Mesendoderm (in vitro differentiated cells): ENCODE measurements at regions not wholly inside any gene's neighbourhood (a gene's known extent, or its start where the extent isn't known, plus 50 kb on each side); places are given as distances from the start of the nearest gene placed in this dataset.

Experiments used
- DNase-seq: peaks from one replicate; pipeline ENCODE4 v3.0.0; 2013
- H2AK5ac ChIP-seq: 2 replicates; pipeline ENCODE4 v1.6.1; 2013; ENCODE audit warnings: low read length, inconsistent platforms
- H2BK120ac ChIP-seq: 2 replicates; pipeline ENCODE4 v1.6.1; 2013; ENCODE audit warnings: low read depth, mild to moderate bottlenecking, low read length, moderate library complexity, mixed read lengths
- H2BK15ac ChIP-seq: replicated peaks from 2 replicates; pipeline ENCODE4 v1.6.1; 2013; ENCODE audit warnings: low read depth, mild to moderate bottlenecking, moderate library complexity
- H2BK5ac ChIP-seq: 2 replicates; pipeline ENCODE4 v1.6.1; 2013; ENCODE audit warnings: low read length, inconsistent platforms
- H3K18ac ChIP-seq: 2 replicates; pipeline ENCODE4 v1.6.1; 2013; ENCODE audit warnings: mild to moderate bottlenecking, low read length, mixed read lengths
- H3K23ac ChIP-seq: one replicate; pipeline ENCODE4 v1.6.1; 2013; ENCODE audit warnings: low read length
- H3K27ac ChIP-seq: 2 replicates; pipeline ENCODE4 v1.5.1; 2013; ENCODE audit warnings: low read depth, mild to moderate bottlenecking, inconsistent platforms, low read length, moderate library complexity
- H3K27me3 ChIP-seq: 2 replicates; pipeline ENCODE4 v1.6.1; 2013; ENCODE audit warnings: low read length, control low read depth, mild to moderate bottlenecking, inconsistent platforms; ENCODE audit not compliant: insufficient read depth, poor library complexity
- H3K36me3 ChIP-seq: 2 replicates; pipeline ENCODE4 v1.6.1; 2013; ENCODE audit warnings: low read length, inconsistent platforms; ENCODE audit not compliant: control insufficient read depth, insufficient read depth
- H3K4ac ChIP-seq: one replicate; pipeline ENCODE4 v1.6.1; 2013; ENCODE audit warnings: low read depth, mild to moderate bottlenecking, low read length, moderate library complexity
- H3K4me1 ChIP-seq: 2 replicates; pipeline ENCODE4 v1.6.1; 2013; ENCODE audit warnings: low read depth, low read length, inconsistent platforms; ENCODE audit not compliant: control insufficient read depth
- H3K4me2 ChIP-seq: 2 replicates; pipeline ENCODE4 v1.6.1; 2013; ENCODE audit warnings: low read length
- H3K4me3 ChIP-seq: 2 replicates; pipeline ENCODE4 v1.5.1; 2013; ENCODE audit warnings: mild to moderate bottlenecking, low read length
- H3K56ac ChIP-seq: one replicate; pipeline ENCODE4 v1.6.1; 2013; ENCODE audit warnings: low read length
- H3K79me1 ChIP-seq: 2 replicates; pipeline ENCODE4 v1.6.1; 2013; ENCODE audit warnings: low read length, inconsistent platforms
- H3K79me2 ChIP-seq: 2 replicates; pipeline ENCODE4 v1.6.1; 2013; ENCODE audit warnings: mild to moderate bottlenecking, low read length; ENCODE audit not compliant: control insufficient read depth, insufficient read depth
- H3K9ac ChIP-seq: 2 replicates; pipeline ENCODE4 v1.6.1; 2013; ENCODE audit warnings: low read length, inconsistent platforms
- H4K5ac ChIP-seq: one replicate; pipeline ENCODE4 v1.6.1; 2013; ENCODE audit warnings: low read length
- H4K8ac ChIP-seq: one replicate; pipeline ENCODE4 v1.6.1; 2013; ENCODE audit warnings: low read depth, mild to moderate bottlenecking, control low read depth, low read length, moderate library complexity
- WGBS: extraction: QIAGEN DNeasy Blood & Tissue Kit; methylation state at CpG from one replicate; pipeline ENCODE4 v1.1.7; 2013; ENCODE audit warnings: low lambda C conversion rate, missing lambda C conversion rate; ENCODE audit not compliant: insufficient coverage; ENCODE audit errors: extremely low coverage; 5-methylcytosine and 5-hydroxymethylcytosine counted together

- Histone ChIP-seq H4K5ac (no peak overlapping the region), H2BK120ac (no peak overlapping the region), H4K8ac (no peak overlapping the region), H3K4me3 (no peak overlapping the region), H3K23ac (no peak overlapping the region), H3K36me3 (no peaks in the 10 kb centered on the region), H3K79me2 (no peaks in the 10 kb centered on the region), H3K4ac (no peak overlapping the region), H2BK15ac (no peak overlapping the region), H3K9ac (no peak overlapping the region), H3K56ac (no peak overlapping the region), H2AK5ac (no peak overlapping the region), H3K79me1 (no peaks in the 10 kb centered on the region), H3K27me3 (no peaks in the 10 kb centered on the region), H3K27ac (no peak overlapping the region), H3K18ac (no peak overlapping the region), H3K4me2 (no peak overlapping the region), H2BK5ac (no peak overlapping the region), H3K4me1 (no peaks in the 10 kb centered on the region)
- WGBS = no CpG with 5 or more reads among the region's 2 CpGs
- no peak for DNase-seq
These were observed 90.1 kb downstream of the SLITRK6 start for GRCh38 chr13:85709072-85709471.

- Histone ChIP-seq H3K79me2 (no peaks in the 10 kb centered on the region), H3K4me3 (no peak overlapping the region), H3K4me2 (no peak overlapping the region), H2BK15ac (no peak overlapping the region), H4K5ac (no peak overlapping the region), H3K4ac (no peak overlapping the region), H3K9ac (no peak overlapping the region), H3K18ac (no peak overlapping the region), H3K27ac (no peak overlapping the region), H3K4me1 (no peaks in the 10 kb centered on the region), H3K36me3 (no peaks in the 10 kb centered on the region), H2BK120ac (no peak overlapping the region), H3K23ac (no peak overlapping the region), H3K27me3 (no peaks in the 10 kb centered on the region), H2BK5ac (no peak overlapping the region), H2AK5ac (no peak overlapping the region), H4K8ac (no peak overlapping the region), H3K56ac (no peak overlapping the region), H3K79me1 (no peaks in the 10 kb centered on the region)
- WGBS = no CpG with 5 or more reads among the region's 4 CpGs
- DNase-seq = no peak
These were observed 98.3 kb downstream of the SLITRK6 start for GRCh38 chr13:85700906-85701305.

- Histone ChIP-seq H2BK120ac (no peak overlapping the region), H3K4me1 (no peaks in the 10 kb centered on the region), H3K79me2 (no peaks in the 10 kb centered on the region), H3K27ac (no peak overlapping the region), H3K4ac (no peak overlapping the region), H3K56ac (no peak overlapping the region), H3K18ac (no peak overlapping the region), H2AK5ac (no peak overlapping the region), H3K9ac (no peak overlapping the region), H4K5ac (no peak overlapping the region), H3K36me3 (no peaks in the 10 kb centered on the region), H4K8ac (no peak overlapping the region), H3K4me3 (no peak overlapping the region), H3K4me2 (no peak overlapping the region), H2BK15ac (no peak overlapping the region), H3K27me3 (no peaks in the 10 kb centered on the region), H2BK5ac (no peak overlapping the region), H3K79me1 (no peaks in the 10 kb centered on the region), H3K23ac (no peak overlapping the region)
- WGBS = no CpG with 5 or more reads among the region's 4 CpGs
- no peak for DNase-seq
These were observed 101.0 kb downstream of the SLITRK6 start for GRCh38 chr13:85698256-85698655.

GRCh38 chr13:85694992-85695391 is 104.2 kb downstream of the SLITRK6 start:
- no peak overlapping the region for H2BK120ac ChIP-seq
- WGBS = no CpG with 5 or more reads among the region's 4 CpGs
- H2BK5ac ChIP-seq = no peak overlapping the region
- no peaks in the 10 kb centered on the region for H3K36me3 ChIP-seq
- H3K27ac ChIP-seq = no peak overlapping the region
- no peaks in the 10 kb centered on the region for H3K79me1 ChIP-seq
- no peak overlapping the region for H2AK5ac ChIP-seq
- no peak overlapping the region for H3K18ac ChIP-seq
- no peak overlapping the region for H2BK15ac ChIP-seq
- H3K56ac ChIP-seq = no peak overlapping the region
- no peak overlapping the region for H3K4me3 ChIP-seq
- no peaks in the 10 kb centered on the region for H3K4me1 ChIP-seq
- H3K4ac ChIP-seq = no peak overlapping the region
- H3K23ac ChIP-seq = no peak overlapping the region
- no peaks in the 10 kb centered on the region for H3K27me3 ChIP-seq
- H4K5ac ChIP-seq = no peak overlapping the region
- no peak overlapping the region for H3K9ac ChIP-seq
- no peak overlapping the region for H4K8ac ChIP-seq
- DNase-seq = no peak
- no peaks in the 10 kb centered on the region for H3K79me2 ChIP-seq
- H3K4me2 ChIP-seq = no peak overlapping the region

- no peak overlapping the region for H3K27ac ChIP-seq
- H3K4me3 ChIP-seq = no peak overlapping the region
- H4K5ac ChIP-seq = no peak overlapping the region
- H4K8ac ChIP-seq = no peak overlapping the region
- no peaks in the 10 kb centered on the region for H3K79me1 ChIP-seq
- peak; percentile 34 for DNase-seq
- H3K4me2 ChIP-seq = no peak overlapping the region
- no peak overlapping the region for H2BK5ac ChIP-seq
- no peak overlapping the region for H2BK15ac ChIP-seq
- no peak overlapping the region for H2BK120ac ChIP-seq
- no CpG with 5 or more reads among the region's 7 CpGs for WGBS
- H3K56ac ChIP-seq = no peak overlapping the region
- no peak overlapping the region for H3K23ac ChIP-seq
- H3K79me2 ChIP-seq = no peaks in the 10 kb centered on the region
- H3K18ac ChIP-seq = no peak overlapping the region
- no peak overlapping the region for H3K4ac ChIP-seq
- H3K27me3 ChIP-seq = no peaks in the 10 kb centered on the region
- H3K4me1 ChIP-seq = no peaks in the 10 kb centered on the region
- H3K9ac ChIP-seq = no peak overlapping the region
- H2AK5ac ChIP-seq = no peak overlapping the region
- no peaks in the 10 kb centered on the region for H3K36me3 ChIP-seq
These were observed 105.2 kb downstream of the SLITRK6 start for GRCh38 chr13:85693889-85694511.

GRCh38 chr13:85690368-85690767 is 108.9 kb downstream of the SLITRK6 start:
- Histone ChIP-seq H3K36me3 (no peaks in the 10 kb centered on the region), H3K27ac (no peak overlapping the region), H3K27me3 (no peaks in the 10 kb centered on the region), H3K4ac (no peak overlapping the region), H2BK120ac (no peak overlapping the region), H3K56ac (no peak overlapping the region), H2AK5ac (no peak overlapping the region), H3K79me1 (no peaks in the 10 kb centered on the region), H3K9ac (no peak overlapping the region), H3K79me2 (no peaks in the 10 kb centered on the region), H4K5ac (no peak overlapping the region), H3K4me3 (no peak overlapping the region), H4K8ac (no peak overlapping the region), H2BK15ac (no peak overlapping the region), H3K23ac (no peak overlapping the region), H2BK5ac (no peak overlapping the region), H3K4me1 (no peaks in the 10 kb centered on the region), H3K18ac (no peak overlapping the region), H3K4me2 (no peak overlapping the region)
- no peak for DNase-seq
- WGBS = 100% methylated on average over 1 of the region's 1 CpG
